Thyroid gland (tissue), 4 donors: ENCODE measurements at regions not wholly inside any gene's neighbourhood (a gene's known extent, or its start where the extent isn't known, plus 50 kb on each side); places are given as distances from the start of the nearest gene placed in this dataset.

Experiments
- POLR2A ChIP-seq, 2 donors: fragments of 450-650 bp; IDR thresholded peaks; one replicate each; pipeline ENCODE4 v1.6.1; 2017; ENCODE audit warnings: antibody characterized with exemption in 2 of 2, mild to moderate bottlenecking in 2 of 2, moderate library complexity in 1 of 2
- TF ChIP-seq, protein P1 (sequence below), 6 experiments: fragments of 200-600 bp in 3 of 6; fragments of 450-650 bp in 3 of 6; sonication (generic) in 3 of 6; IDR thresholded peaks; one replicate each; pipeline ENCODE4 v1.5.1; 2016 to 2019; ENCODE audit warnings: antibody characterized with exemption in 6 of 6, mild to moderate bottlenecking in 2 of 6, inconsistent platforms in 1 of 6, moderate library complexity in 1 of 6

DNA sequence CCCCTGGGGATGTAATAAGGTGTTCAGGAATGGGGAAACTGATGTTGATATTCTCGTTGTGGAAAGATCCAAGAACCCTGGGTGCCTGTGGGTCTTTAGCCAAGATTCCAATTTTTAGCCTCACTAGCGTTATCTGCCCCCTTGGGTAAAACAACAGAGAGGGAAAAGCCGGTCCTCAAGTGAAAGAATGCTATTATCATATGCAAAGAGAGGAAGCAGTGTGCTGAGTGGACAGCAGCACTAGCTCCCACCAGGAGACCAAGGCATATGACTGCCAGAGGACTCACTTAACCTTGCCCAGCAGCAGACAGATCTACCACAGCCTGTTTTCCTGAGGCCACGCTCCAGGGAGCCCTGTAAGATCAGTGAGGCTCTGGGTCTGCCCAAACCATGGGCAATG lies 257.9 kb upstream of the CPEB2 start:
- TF ChIP-seq, protein P1, sequence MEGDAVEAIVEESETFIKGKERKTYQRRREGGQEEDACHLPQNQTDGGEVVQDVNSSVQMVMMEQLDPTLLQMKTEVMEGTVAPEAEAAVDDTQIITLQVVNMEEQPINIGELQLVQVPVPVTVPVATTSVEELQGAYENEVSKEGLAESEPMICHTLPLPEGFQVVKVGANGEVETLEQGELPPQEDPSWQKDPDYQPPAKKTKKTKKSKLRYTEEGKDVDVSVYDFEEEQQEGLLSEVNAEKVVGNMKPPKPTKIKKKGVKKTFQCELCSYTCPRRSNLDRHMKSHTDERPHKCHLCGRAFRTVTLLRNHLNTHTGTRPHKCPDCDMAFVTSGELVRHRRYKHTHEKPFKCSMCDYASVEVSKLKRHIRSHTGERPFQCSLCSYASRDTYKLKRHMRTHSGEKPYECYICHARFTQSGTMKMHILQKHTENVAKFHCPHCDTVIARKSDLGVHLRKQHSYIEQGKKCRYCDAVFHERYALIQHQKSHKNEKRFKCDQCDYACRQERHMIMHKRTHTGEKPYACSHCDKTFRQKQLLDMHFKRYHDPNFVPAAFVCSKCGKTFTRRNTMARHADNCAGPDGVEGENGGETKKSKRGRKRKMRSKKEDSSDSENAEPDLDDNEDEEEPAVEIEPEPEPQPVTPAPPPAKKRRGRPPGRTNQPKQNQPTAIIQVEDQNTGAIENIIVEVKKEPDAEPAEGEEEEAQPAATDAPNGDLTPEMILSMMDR (IDR thresholded peaks at IDR 0.05) = no peak
- TF ChIP-seq POLR2A (IDR thresholded peaks at IDR 0.05) = no peak
